Cerebellar nuclear complex (tissue), 1 donor: ENCODE measurements at regions not wholly inside any gene's neighbourhood (a gene's known extent, or its start where the extent isn't known, plus 50 kb on each side); places are given as distances from the start of the nearest gene placed in this dataset.
"Not testable (repeated sequence)": the region's sequence is repeated elsewhere in the genome, so short reads cannot be mapped to it uniquely, and the experiment has no call there.

Experiments used
- DNase-seq, 2 experiments: peaks; one replicate each; lab custom pipeline; 2025; lab: John Stamatoyannopoulos, UW

- DNase-seq, result no peak
Measured at GRCh38 chr4:189090174-189090814, 850.4 kb upstream of the FRG1 start.

GRCh38 chr4:189092581-189092980, 848.1 kb upstream of the FRG1 start:
- no peak for DNase-seq

- DNase-seq, result no peak
Measured at GRCh38 chr4:189096108-189096507, 844.6 kb upstream of the FRG1 start.

- no peak for DNase-seq
Measured at GRCh38 chr4:189096717-189097116, 844.0 kb upstream of the FRG1 start.

GRCh38 chr4:189098932-189099696, 841.6 kb upstream of the FRG1 start:
- no peak for DNase-seq

- no peak for DNase-seq
Measured at GRCh38 chr4:189113389-189113888, 827.2 kb upstream of the FRG1 start.

GRCh38 chr4:189117426-189117825, 823.2 kb upstream of the FRG1 start:
- no peak for DNase-seq

- DNase-seq, result no peak
Measured at GRCh38 chr4:189121336-189121735, 819.3 kb upstream of the FRG1 start.

- no peak for DNase-seq
Measured at GRCh38 chr4:189124149-189124758, 816.4 kb upstream of the FRG1 start.

- DNase-seq, result no peak
Measured at GRCh38 chr4:189124791-189125190, 815.9 kb upstream of the FRG1 start.

- no peak for DNase-seq
Measured at GRCh38 chr4:189126040-189126439, 814.6 kb upstream of the FRG1 start.

- DNase-seq, result no peak
Measured at GRCh38 chr4:189128341-189128740, 812.3 kb upstream of the FRG1 start.

- no peak for DNase-seq
Measured at GRCh38 chr4:189129044-189129694, 811.5 kb upstream of the FRG1 start.

GRCh38 chr4:189131118-189131517, 809.6 kb upstream of the FRG1 start:
- DNase-seq, result no peak

GRCh38 chr4:189136462-189136861, 804.2 kb upstream of the FRG1 start:
- no peak for DNase-seq

- no peak for DNase-seq
Measured at GRCh38 chr4:189143263-189143952, 797.3 kb upstream of the FRG1 start.

GRCh38 chr4:189147005-189147929, 793.4 kb upstream of the FRG1 start:
- no peak for DNase-seq

GRCh38 chr4:189155083-189155482, 785.6 kb upstream of the FRG1 start:
- not testable (repeated sequence) for DNase-seq

- DNase-seq, result no peak
Measured at GRCh38 chr4:189162073-189162789, 778.4 kb upstream of the FRG1 start.

- no peak for DNase-seq
Measured at GRCh38 chr4:189162888-189163287, 777.8 kb upstream of the FRG1 start.
